Epithelial cell of proximal tubule (primary cell): ENCODE measurements at regions not wholly inside any gene's neighbourhood (a gene's known extent, or its start where the extent isn't known, plus 50 kb on each side); places are given as distances from the start of the nearest gene placed in this dataset.
"Not testable (repeated sequence)": the region's sequence is repeated elsewhere in the genome, so short reads cannot be mapped to it uniquely, and the experiment has no call there.

Source experiments
- DNase-seq: peaks from one replicate; pipeline ENCODE4 v3.0.0-alpha.2; 2011; ENCODE audit warnings: low read depth
- H3K4me3 ChIP-seq: 2 replicates; pipeline ENCODE4 v1.5.1; 2011; ENCODE audit warnings: low read depth, mild to moderate bottlenecking, low read length
- CTCF ChIP-seq: conservative IDR thresholded peaks from 2 replicates; pipeline ENCODE4 v1.5.1; 2012; ENCODE audit warnings: low read depth, mild to moderate bottlenecking, low read length

GRCh38 chr1:120994614-120995013 is 105.0 kb downstream of the PPIAL4A start:
- not testable (repeated sequence) for H3K4me3 ChIP-seq, DNase-seq

GRCh38 chr1:120995025-120995424 is 105.5 kb downstream of the PPIAL4A start:
- not testable (repeated sequence) for H3K4me3 ChIP-seq, DNase-seq

- DNase-seq, H3K4me3 ChIP-seq: not testable (repeated sequence)
These were observed 111.6 kb downstream of the PPIAL4A start for GRCh38 chr1:121001090-121001726.

GRCh38 chr1:121003230-121003629 is 113.7 kb downstream of the PPIAL4A start:
- not testable (repeated sequence) for DNase-seq, H3K4me3 ChIP-seq

GRCh38 chr1:121006826-121007225 is 117.3 kb downstream of the PPIAL4A start:
- not testable (repeated sequence) for DNase-seq, H3K4me3 ChIP-seq

GRCh38 chr1:121007755-121008154 is 118.2 kb downstream of the PPIAL4A start:
- not testable (repeated sequence) for H3K4me3 ChIP-seq

GRCh38 chr1:121008512-121009215 is 119.1 kb downstream of the PPIAL4A start:
- DNase-seq, H3K4me3 ChIP-seq: not testable (repeated sequence)

More at GRCh38 chr1:121007755-121008154, 118.2 kb downstream of the PPIAL4A start:
- not testable (repeated sequence) for DNase-seq

GRCh38 chr1:121009216-121010057 is 119.9 kb downstream of the PPIAL4A start:
- not testable (repeated sequence) for H3K4me3 ChIP-seq, DNase-seq

- DNase-seq = not testable (repeated sequence)
These were observed 120.6 kb downstream of the PPIAL4A start for GRCh38 chr1:121010141-121010540.

GRCh38 chr1:121013181-121013580 is 123.6 kb downstream of the PPIAL4A start:
- not testable (repeated sequence) for DNase-seq, H3K4me3 ChIP-seq

More at GRCh38 chr1:121010141-121010540, 120.6 kb downstream of the PPIAL4A start:
- not testable (repeated sequence) for H3K4me3 ChIP-seq

GRCh38 chr1:121016182-121017028 is 126.8 kb downstream of the PPIAL4A start:
- not testable (repeated sequence) for H3K4me3 ChIP-seq, DNase-seq

- H3K4me3 ChIP-seq, DNase-seq: not testable (repeated sequence)
- TF ChIP-seq CTCF = peak; percentile 22
These were observed 130.3 kb downstream of the PPIAL4A start for GRCh38 chr1:121019715-121020349.

GRCh38 chr1:121020350-121021236 is 131.0 kb downstream of the PPIAL4A start:
- not testable (repeated sequence) for DNase-seq, H3K4me3 ChIP-seq

GRCh38 chr1:121021716-121022115 is 132.1 kb downstream of the PPIAL4A start:
- not testable (repeated sequence) for DNase-seq, H3K4me3 ChIP-seq

- DNase-seq, H3K4me3 ChIP-seq: not testable (repeated sequence)
These were observed 143.4 kb downstream of the PPIAL4A start for GRCh38 chr1:121032878-121033494.
